SU-DHL-6 (cell line): ENCODE measurements at regions not wholly inside any gene's neighbourhood (a gene's known extent, or its start where the extent isn't known, plus 50 kb on each side); places are given as distances from the start of the nearest gene placed in this dataset.

ENCODE experiments used
- H2AFZ ChIP-seq: fragments of 200-600 bp; sonication (generic); 2 replicates; pipeline ENCODE4 v1.6.1; 2014; ENCODE audit warnings: low read depth, mild to moderate bottlenecking, moderate library complexity, mixed read lengths, antibody characterized with exemption, low read length; ENCODE audit not compliant: severe bottlenecking
- H3F3A ChIP-seq: fragments of 200-600 bp; shearing (Covaris generic); 2 replicates; pipeline ENCODE4 v1.6.0; 2016; ENCODE audit warnings: antibody characterized with exemption, mild to moderate bottlenecking; ENCODE audit not compliant: insufficient read depth
- H3K27ac ChIP-seq: fragments of 200-600 bp; sonication (generic); 2 replicates; pipeline ENCODE4 v1.5.1; 2016; ENCODE audit warnings: low read depth, mild to moderate bottlenecking, low read length, moderate library complexity, mixed read lengths
- H3K27me3 ChIP-seq: fragments of 200-600 bp; sonication (generic), shearing (Covaris generic); 2 replicates; pipeline ENCODE4 v1.6.0; 2014; ENCODE audit warnings: mild to moderate bottlenecking, low read length
- H3K36me3 ChIP-seq: fragments of 200-600 bp; sonication (generic); 2 replicates; pipeline ENCODE4 v1.6.1; 2014; ENCODE audit warnings: mild to moderate bottlenecking, low read length, mixed read lengths
- H3K4me2 ChIP-seq: fragments of 300-600, 200-600 bp; shearing (Covaris generic), sonication (generic); 2 replicates; pipeline ENCODE4 v1.6.0; 2014; ENCODE audit warnings: low read length, low read depth, mild to moderate bottlenecking; ENCODE audit not compliant: poor library complexity, severe bottlenecking
- H3K4me3 ChIP-seq: fragments of 200-600 bp; sonication (generic); 2 replicates; pipeline ENCODE4 v1.5.1; 2014; ENCODE audit warnings: antibody characterized with exemption, low read length, mild to moderate bottlenecking, mixed read lengths; ENCODE audit not compliant: insufficient read depth, poor library complexity, severe bottlenecking
- H3K79me2 ChIP-seq: fragments of 200-600 bp; sonication (generic); 2 replicates; pipeline ENCODE4 v1.6.1; 2014; ENCODE audit warnings: mild to moderate bottlenecking, low read length, moderate library complexity; ENCODE audit not compliant: insufficient read depth
- H3K9ac ChIP-seq: fragments of 200-600 bp; sonication (generic); 2 replicates; pipeline ENCODE4 v1.7.0; 2014; ENCODE audit warnings: mild to moderate bottlenecking, low read length
- H3K9me2 ChIP-seq: fragments of 200-600 bp; sonication (generic); replicated peaks from 2 replicates; pipeline ENCODE4 v1.6.1; 2014; ENCODE audit warnings: low read length; ENCODE audit not compliant: insufficient read depth
- H3K9me3 ChIP-seq: fragments of 200-600 bp; sonication (generic); 2 replicates; pipeline ENCODE4 v1.6.1; 2014; ENCODE audit warnings: low read length, mixed read lengths; ENCODE audit not compliant: insufficient read depth
- H4K20me1 ChIP-seq: fragments of 200-600 bp; sonication (generic); 2 replicates; pipeline ENCODE4 v1.6.1; 2014; ENCODE audit warnings: low read depth, mild to moderate bottlenecking, antibody characterized with exemption, low read length, moderate library complexity, mixed read lengths
- CTCF ChIP-seq: fragments of 200-600 bp; sonication (generic); IDR thresholded peaks from one replicate; pipeline ENCODE4 v1.5.1; 2017; ENCODE audit warnings: antibody characterized with exemption, mild to moderate bottlenecking, low read length, moderate library complexity; ENCODE audit not compliant: insufficient read depth, poor library complexity, severe bottlenecking
- EZH2phosphoT487 ChIP-seq: fragments of 200-600 bp; sonication (generic), shearing (Covaris generic); conservative IDR thresholded peaks from 2 replicates; pipeline ENCODE4 v1.6.1; 2018; ENCODE audit warnings: mild to moderate bottlenecking, antibody characterized with exemption, low read length, moderate library complexity, mixed read lengths

- Histone ChIP-seq H3K27ac (no peak overlapping the region), H2AFZ (no peak overlapping the region), H3K9me3 (no peaks in the 10 kb centered on the region), H3K4me2 (no peak overlapping the region), H3K27me3 (no peaks in the 10 kb centered on the region), H3F3A (no peaks in the 10 kb centered on the region), H4K20me1 (no peaks in the 10 kb centered on the region), H3K79me2 (no peaks in the 10 kb centered on the region), H3K36me3 (no peaks in the 10 kb centered on the region), H3K9ac (no peak overlapping the region), H3K9me2 (no peaks in the 10 kb centered on the region), H3K4me3 (no peak overlapping the region)
- TF ChIP-seq EZH2phosphoT487 = no peak
- TF ChIP-seq CTCF = no peak
Measured at GRCh38 chr20:23161968-23162696, 76.0 kb upstream of the CD93 start.

DNA sequence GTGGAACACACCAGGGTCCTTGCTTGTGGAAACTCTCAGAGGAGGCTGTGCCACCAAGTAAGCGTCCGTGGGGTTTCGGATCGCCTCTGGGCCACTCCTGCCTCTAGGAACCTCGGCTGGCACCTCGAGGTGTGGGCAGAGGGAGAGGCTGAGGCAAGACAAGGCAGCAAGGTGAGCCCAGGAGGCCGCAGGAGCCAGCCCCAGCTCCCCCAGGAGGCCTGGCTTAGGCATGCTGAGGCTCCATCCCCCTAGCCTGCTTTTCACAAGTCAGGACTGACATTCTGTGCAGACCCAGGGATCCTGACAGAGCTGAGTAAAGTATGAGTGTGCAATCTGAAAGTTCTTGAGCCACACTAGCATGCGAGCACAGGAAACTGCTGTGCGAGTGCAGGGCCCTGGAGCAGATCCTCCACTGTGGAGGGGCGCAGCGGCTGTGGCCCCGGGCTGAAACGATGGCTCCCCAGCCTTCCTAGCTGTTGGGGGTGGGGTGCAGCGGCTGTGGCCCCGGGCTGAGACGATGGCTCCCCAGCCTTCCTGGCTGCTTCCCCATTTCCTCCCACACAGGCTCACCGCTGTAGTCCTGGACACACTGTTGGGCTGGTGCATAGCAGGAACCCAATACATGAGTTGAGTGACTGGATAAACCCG, 75.2 kb upstream of the CD93 start:
- TF ChIP-seq CTCF (no peak), EZH2phosphoT487 (no peak)
- Histone ChIP-seq H3F3A (no peaks in the 10 kb centered on the region), H3K4me2 (no peak overlapping the region), H3K27me3 (no peaks in the 10 kb centered on the region), H3K9ac (no peak overlapping the region), H4K20me1 (no peaks in the 10 kb centered on the region), H3K9me2 (no peaks in the 10 kb centered on the region), H3K9me3 (no peaks in the 10 kb centered on the region), H2AFZ (no peak overlapping the region), H3K79me2 (no peaks in the 10 kb centered on the region), H3K27ac (no peak overlapping the region), H3K36me3 (no peaks in the 10 kb centered on the region), H3K4me3 (no peak overlapping the region)

- Histone ChIP-seq H3K9me2 (no peaks in the 10 kb centered on the region), H4K20me1 (no peaks in the 10 kb centered on the region), H3F3A (no peaks in the 10 kb centered on the region), H3K4me2 (no peak overlapping the region), H3K36me3 (no peaks in the 10 kb centered on the region), H3K27me3 (no peaks in the 10 kb centered on the region), H3K79me2 (no peaks in the 10 kb centered on the region), H3K9ac (no peak overlapping the region), H3K27ac (no peak overlapping the region), H3K4me3 (no peak overlapping the region), H3K9me3 (no peaks in the 10 kb centered on the region), H2AFZ (no peak overlapping the region)
- no peak for TF ChIP-seq EZH2phosphoT487
- no peak for TF ChIP-seq CTCF
Measured at GRCh38 chr20:23160536-23161243, 74.6 kb upstream of the CD93 start.
